ENCODE measurements at regions not wholly inside any gene's neighbourhood (a gene's known extent, or its start where the extent isn't known, plus 50 kb on each side); places are given as distances from the start of the nearest gene placed in this dataset.
"Not testable (repeated sequence)": the region's sequence is repeated elsewhere in the genome, so short reads cannot be mapped to it uniquely, and the experiment has no call there.

DNA sequence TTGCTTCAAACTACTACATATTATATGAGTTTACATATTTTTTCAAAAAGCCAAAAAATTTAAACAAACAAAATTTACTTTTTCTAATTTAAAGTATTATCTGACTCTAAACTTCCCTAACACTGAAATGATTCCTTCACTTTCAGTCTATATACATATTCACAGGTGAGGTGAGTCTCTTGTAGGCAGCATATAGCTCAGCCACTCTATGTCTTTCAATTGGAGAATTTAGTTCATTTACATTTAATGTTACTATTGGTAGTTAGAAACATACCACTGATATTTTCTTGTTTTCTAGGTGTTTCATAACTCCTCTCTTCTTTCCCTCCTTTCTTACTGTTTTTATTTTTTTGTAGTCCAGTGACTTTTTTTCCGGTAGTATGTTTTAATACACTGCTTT is 387.1 kb downstream of the MRPL39 start:
- DNase-seq, result no peak

DNA sequence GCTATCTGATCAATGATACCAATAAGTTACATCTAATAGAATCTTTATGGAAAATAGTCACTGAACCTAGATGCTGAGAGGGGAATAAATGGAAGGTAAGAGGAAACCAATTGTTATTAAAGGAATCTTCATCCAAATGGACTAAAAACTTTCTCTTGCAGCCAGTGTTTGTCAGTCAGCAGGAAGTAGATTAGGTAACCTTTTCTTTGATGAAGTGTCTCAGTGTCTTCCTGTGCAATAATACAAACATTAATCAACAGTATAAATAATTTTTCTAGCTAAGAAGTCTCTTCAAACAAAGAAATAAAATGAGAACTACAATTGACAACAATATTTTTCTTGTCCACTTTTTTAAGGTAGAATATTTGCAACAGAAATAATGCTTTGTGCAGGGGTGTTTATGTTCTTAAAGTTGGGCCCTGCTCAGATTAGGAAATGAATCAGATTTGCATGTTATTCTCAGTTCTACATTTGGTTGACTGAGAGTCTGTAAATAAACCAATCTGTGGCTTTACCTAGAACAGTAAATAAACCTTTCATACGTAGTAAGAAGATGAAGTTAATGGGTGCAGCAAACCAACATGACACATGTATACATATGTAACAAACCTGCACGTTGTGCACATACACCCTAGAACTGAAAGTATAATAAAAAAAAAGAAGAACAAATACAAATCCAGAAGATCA is 391.4 kb downstream of the MRPL39 start:
- no peak for DNase-seq

DNA sequence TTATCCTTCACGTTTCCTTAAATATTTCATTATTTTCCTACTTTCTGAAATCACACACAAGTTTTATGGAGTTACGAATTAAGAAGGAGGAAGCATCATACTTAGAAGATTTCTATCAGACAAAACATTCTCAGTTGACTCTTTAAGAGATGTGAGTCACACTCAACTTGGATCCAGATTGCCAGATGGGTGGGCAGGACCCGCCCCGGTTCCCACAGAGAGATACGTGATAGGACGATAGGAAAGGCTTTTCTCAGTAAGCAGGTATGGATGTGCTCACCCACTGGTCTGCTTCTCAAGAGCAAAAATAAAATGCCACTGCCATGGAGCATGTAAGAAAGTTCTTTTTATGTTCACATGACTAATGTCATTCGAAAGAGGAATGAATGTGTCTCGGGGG is 392.6 kb downstream of the MRPL39 start:
- no peak for DNase-seq

DNA sequence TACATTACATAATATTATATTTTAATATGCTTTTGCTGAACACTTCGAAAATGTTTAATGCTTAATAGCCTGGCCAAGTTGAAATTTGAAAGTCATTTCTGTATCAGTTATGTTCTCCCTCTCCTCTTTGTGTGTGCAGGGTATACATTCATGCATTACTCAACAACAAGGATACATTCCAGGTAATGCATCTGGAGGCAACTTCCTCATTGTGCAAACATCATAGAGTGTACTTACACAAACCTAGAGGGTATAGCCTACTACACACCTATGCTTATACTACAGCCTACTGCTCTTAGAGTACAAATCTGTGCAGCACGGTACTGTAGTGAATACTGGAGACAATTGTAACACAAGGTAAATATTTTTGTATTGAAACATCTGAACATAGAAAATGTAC is 407.3 kb downstream of the MRPL39 start:
- no peak for DNase-seq

DNA sequence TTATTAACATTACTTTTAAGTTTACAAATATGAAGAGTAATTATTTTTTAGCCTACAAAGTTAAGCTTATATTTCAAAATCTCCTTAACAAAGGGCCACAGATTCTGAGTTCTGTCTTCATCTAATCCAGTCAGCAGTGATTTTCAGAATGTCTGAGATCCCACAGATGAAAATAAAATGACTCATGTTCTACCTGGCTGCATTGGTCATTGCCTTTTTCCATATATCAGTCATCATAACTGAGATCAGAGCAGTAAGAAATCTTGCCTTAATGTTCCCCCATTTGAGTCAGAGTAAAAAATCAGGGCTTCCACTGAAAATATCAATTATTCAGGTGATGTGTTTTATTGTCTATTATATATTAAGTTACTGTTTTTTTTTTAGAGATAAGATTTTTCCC is 416.1 kb downstream of the MRPL39 start:
- DNase-seq, result no peak

DNA sequence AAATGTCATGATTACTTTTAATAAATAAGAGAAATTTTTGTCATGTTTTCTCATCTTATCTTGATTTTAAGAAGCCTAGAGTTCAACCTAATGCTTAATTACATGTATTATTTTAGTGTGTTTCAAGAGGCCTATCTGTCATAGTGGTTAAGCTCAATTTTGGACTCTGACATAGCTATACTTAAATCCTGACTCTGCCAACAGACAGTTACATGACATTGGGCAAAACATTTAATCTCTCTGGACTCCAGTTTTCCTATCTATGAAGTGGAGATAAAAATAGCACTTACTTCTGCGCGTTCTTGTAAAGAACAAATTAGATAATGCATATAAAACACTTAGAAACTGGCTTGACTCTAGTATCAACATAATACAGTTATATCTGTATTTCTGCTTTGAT is 417.8 kb downstream of the MRPL39 start:
- no peak for DNase-seq

DNA sequence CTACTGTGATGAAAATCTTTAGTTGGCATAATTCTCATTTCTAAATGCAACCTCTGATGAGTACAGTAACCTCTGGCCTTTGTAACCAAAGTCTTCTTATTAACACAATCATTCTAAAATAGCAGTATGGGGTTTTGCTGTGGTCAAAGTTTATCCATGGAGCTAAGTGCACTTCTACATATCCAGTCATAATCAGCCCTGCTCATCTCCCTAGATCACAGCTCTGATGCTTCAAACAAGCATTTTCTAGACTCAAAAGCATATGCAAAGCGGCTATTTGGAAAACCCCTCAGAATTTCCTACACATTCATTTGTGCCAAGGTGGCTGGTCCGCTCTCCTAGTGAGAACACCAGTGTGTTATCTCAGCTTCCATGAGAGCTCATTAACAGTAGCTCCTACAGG is 418.6 kb downstream of the MRPL39 start:
- no peak for DNase-seq

DNA sequence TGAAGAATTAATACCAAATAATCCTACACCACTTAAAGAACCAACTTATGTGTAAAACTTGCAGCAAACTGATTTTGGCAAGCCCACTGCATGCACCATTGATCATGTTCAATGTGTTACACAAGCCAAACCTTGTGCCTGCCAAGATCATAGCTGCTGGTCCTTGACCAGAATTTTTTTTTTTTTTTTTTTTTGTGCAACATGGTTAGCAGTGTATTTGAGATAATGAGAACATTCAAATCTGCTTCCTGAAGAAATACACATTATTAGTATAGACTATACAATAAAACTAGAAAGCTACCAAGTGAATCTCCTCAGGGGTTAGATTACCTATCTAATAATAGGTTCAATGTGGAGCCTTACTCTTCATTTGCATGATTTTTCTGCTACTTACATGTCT is 421.0 kb downstream of the MRPL39 start:
- no peak for DNase-seq

DNA sequence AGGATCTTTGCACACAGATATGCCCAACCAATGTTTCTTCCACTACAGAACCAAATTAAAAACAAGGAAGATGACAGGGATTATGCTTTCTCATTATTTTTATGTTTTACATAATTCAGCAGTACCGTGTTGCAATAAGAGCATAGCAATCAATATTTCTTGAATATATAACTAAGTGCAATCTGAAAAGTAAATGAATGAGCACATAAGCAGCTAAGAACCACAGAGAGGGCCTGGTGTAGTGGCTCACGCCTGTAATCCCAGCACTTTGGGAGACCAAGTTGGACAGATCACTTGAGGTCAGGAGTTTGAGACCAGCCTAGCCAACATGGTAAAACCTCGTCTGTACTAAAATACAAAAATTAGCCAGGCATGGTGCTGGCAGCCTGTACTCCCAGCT is 423.7 kb downstream of the MRPL39 start:
- no peak for DNase-seq

DNA sequence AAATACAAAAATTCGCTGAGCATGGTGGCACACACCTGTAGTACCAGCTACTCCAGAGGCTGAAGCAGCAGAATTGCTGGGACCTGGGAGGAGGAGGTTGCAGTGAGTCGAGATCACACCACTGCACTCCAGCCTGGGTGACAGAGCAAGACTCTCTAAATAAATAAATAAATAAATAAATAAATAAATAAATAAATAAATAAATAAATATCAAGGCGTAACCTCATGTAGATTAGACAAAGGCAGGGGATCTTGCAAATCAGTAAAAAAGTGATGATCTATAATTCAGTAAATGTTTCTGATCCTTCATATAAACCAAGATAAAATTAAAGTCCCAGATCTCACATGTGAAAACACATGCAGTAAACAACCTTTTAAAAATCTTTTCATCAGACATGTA is 425.6 kb downstream of the MRPL39 start:
- not testable (repeated sequence) for DNase-seq

DNA sequence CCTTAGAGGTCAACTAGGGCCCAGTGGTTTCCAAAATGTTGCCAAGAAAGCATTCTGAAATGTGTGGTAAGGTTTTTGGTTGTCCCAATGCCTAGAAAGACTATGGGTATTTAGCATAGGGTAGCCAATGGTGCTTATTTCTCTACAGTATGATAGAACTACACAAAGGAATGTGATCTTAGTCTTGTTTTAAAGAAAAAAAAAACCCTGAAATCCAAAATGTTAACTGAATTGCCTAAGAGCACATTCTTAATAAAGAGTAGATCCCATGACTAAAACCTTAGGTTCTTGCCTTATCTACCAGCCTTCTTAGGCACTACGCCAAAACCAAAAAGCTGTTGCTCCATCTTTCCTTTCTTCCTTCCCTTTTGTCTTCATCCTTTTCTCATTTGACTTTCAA is 428.2 kb downstream of the MRPL39 start:
- no peak for DNase-seq

DNA sequence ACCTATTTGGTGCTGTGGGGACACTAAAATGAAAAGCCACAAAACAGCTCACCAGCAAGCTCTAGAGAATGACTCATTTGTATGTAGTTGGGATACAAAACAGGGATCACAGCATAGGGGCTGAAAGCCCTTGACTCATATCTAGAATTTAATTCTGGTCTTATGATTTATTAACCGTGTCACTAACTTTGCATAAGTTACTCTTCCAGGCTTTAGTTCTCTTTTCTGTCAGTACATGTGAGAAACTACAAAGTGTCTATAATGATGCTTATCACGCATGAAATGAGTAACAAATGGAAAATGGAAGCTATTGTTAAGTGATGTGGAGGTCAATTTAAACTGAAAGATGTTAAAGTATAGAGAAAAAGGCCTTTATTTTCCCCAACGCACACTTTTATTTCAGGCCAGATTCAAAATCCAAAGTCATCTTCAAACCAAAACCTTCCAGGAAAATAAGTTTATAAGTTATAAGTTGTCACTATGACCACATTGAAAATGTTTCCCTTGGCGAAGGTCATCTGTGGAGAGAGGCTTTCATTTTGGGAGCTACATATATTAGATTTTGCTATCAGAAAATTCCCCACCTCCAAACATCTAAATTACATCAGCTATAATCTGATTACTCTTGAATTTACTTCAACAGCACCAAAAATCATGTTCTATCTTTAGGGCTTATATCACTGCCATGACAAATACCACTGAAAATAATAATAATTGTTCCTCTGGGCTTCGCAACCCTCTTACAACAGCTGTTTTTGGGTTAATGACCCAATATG is 430.5 kb downstream of the MRPL39 start:
- DNase-seq, result no peak

DNA sequence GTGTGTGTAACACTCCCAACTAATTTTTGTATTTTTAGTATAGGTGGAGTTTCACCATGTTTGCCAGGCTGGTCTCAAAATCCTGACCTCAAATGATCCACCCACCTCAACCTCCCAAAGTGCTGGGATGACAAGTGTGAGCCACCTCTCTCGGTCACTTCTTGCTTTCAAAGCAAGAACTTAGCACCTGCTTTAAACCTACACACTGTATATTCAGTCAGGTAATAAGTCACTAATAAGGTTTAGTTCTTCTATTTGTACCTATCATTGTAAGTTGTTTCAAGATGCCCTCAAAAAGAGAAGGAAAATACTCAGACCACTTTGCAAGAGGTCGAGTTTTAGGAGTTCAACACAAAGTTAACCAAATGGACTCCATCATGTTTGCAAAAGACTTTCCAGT is 431.3 kb downstream of the MRPL39 start:
- no peak for DNase-seq

DNA sequence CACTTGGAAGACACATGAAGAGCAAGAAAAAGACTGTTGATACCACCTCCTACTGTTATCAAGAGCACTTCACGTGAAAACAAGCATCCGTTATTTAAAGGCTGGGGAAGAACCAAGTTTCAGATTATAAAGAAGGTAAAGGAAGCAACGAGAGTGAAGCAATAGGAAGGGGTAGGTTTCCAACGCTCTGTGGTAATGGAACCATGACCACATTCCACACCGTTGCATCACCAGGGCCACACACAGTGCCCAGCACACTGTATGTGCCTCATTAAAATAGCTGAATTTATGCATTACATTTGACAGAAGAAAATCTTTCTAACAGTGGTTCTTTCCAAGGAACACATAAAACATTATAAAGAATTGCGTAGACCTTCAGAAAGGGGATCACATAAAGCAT is 435.8 kb downstream of the MRPL39 start:
- DNase-seq, result no peak

DNA sequence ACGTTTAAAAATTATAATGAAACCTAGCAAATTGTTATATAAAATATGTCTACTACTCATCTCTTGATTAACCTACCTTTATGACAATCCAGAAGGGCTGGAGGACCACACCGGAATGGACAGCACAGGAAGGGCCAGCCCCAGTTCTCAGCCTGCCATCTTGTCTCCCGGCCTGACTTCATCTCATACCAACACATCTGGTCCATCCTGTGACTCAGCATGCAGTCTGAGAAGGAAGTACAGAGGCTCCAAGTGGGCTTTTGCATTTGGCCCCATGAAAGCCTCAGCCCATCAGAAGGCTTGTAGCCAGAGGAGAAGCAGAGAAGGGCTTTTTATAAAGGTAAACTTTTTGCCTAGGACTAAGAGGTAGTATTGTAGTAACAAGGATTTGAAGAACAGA is 436.6 kb downstream of the MRPL39 start:
- no peak for DNase-seq

DNA sequence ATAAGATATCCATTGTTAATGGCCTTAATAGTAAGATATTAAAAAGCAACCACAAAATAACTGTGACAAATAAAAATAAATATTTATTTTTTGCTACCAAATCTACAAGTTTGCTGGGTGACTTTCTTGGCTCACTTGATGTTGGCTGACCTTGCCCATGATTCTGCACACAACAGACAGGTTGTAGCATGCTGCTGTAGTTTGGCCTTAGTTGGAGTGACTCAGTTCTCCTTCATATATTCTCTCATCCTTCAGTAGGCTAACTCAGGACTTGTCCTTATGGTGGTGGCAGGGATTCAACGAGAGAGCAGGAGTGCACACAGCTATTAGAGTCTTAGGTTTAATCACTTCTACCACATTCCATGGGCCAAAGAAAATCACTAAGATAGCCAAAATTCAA is 437.9 kb downstream of the MRPL39 start:
- no peak for DNase-seq

DNA sequence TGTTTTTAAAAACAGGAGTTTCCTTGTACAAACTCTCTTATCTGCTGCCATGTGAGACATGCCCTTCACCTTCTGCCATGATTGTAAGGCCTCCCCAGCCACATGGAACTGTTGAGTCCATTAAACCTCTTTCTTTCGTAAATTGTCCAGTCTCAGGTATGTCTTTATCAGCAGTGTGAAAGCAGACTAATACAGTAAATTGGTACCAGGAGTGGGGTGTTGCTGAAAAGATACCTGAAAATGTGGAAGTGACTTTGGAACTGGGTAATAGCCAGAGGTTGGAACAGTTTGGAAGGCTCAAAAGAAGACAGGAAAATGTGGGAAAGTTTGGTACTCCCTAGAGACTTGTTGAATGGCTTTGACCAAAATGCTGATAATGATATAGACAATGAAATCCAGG is 440.4 kb downstream of the MRPL39 start:
- DNase-seq, result not testable (repeated sequence)

DNA sequence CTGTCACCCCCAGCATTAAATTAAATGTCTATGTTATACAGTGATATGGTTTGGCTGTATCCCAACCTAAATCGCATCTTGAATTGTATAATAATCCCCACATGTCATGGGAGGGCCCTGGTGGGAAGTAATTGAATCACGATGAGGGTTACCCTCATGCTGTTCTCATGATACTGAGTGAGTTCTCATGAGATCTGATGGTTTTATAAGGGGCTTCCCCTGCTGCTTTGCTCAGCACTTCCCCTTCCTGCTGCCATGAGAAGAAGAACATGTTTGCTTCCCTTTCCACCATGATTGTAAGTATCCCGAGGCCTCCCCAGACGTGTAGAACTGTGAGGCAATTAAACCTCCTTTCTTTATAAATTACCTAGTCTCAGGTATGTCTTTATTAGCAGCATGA is 445.7 kb downstream of the MRPL39 start:
- DNase-seq, result no peak

DNA sequence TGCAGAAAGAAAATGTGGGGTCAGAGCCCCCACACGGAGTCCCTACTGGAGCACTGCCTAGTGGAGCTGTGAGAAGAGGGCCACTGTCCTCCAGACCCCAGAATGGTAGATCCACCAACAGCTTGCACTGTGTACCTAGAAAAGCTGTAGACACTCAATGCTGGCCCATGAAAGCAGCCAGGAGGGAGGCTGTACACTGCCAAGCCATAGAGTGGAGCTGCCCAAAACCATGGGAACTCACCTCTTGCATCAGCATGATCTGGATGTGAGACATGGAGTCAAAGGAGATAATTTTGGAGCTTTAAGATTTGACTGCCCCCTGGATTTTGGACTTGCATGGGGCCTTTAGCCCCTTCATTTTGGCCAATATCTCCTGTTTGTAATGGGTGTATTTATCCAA is 452.3 kb downstream of the MRPL39 start:
- DNase-seq, result not testable (repeated sequence)

DNA sequence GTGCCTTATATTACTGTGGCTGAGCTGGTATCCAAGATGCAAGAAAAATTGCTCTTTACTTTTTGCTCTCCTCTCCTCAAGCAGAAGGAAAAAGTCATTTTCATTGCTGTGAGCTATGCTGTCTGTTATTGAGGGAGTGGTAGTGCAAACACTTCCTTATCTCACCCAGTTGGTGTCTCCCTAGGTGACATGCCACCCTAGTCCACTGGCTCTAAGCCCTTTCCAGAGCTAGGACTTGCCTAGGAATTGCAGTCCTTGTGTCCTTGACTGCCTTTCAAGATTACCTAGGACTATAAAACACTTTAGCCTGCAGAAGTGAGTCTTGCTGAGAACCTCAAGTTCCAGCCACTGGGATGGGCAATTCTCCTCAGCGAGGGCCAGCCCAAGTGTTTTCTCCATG is 458.3 kb downstream of the MRPL39 start:
- DNase-seq, result no peak

DNA sequence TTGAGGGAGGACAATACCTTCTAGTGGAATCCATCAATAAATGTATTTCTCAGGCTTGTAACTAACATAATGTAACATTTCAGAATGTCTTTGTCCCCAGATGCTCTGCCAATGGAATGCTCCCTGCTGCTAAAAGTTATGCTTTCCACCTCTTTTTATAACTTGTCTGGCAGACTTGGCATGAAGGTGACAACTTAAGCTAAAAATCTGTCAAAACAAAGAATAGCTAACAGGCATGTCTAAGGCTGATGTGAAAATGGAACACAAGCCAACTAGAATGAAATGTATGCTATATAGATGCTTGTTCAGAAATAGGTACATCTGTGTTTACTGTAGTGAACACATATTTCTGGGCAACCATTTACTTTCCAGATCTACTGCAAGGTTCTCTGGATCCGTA is 467.9 kb downstream of the MRPL39 start:
- no peak for DNase-seq

DNA sequence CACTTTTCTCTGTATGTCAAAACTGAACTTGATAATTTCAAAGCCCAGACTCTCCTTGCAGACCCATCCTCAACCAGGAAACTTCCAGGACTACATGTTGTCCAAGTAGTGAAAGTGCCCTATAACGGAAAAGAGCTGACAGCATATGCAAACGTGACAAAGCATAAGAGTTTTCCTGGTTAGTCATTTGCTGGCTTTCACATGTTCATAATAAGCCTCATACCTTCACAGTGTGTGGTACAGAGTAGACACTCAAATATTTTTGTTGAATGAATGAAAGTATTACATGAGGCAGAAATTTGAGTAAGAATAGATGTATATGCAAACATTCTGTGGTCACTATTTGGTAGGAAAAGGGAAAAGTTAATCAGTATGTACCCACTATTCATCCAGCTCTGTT is 473.3 kb downstream of the MRPL39 start:
- DNase-seq, result no peak

DNA sequence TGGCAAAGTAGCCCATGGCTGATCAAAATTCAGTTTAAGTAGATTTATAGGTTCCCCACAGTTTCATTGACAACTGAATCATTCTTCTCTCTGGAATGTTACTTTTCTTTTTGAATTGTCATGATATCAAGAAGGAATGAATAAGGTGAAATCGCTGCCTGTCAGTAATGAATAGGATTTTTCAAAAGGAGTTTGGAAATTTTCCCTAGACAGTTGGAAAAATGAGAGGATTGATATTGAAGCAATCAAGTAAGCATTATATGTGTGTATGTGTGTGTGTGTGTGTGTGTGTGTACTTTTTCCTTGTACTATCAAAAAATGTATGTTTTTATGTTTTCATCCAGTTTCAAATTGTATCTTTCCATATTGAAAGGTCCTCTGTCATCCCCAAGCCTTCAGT is 479.5 kb downstream of the MRPL39 start:
- DNase-seq, result no peak

DNA sequence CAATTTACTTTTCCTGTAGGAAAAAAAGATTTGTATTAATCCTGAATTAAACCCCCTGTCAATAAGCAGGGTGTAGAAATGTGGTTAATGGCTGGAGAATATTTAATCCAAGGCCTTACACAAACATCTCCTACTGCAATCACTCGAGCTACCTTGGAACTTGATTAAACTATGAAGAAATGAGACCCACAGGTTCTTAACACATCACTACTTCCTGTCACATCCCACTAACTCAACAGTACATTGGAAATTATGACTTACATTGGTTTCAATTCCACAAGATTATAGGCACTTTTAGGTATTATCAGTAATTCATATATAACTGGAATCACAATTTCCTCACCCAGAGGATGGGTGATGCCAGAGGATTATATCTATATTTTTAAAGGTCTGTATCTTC is 480.3 kb downstream of the MRPL39 start:
- DNase-seq, result no peak

DNA sequence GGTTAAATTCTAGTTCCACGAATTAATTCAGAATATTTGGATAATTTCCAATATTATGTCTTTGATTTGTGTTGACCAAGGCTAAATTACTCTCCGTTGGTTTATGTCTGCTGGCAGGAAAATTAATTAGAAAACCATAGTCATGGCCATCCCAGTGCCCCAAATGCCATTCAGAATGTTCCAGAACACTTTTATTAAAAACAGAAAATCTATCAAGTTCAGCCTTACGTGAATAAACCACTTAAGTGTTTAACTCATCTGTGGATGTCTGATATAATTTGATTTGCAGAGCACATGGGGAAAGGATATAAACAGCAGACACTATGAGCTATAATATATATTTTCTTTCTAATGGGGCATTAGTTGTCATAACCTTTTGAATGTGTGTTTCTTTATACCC is 480.7 kb downstream of the MRPL39 start:
- no peak for DNase-seq

All from activated naive CD4-positive, alpha-beta T cell (primary cell).